Adrenal gland (tissue), 9 donors: ENCODE measurements at regions not wholly inside any gene's neighbourhood (a gene's known extent, or its start where the extent isn't known, plus 50 kb on each side); places are given as distances from the start of the nearest gene placed in this dataset.

Experiments
- DNase-seq, 7 donors: peaks; one replicate each; pipeline ENCODE4 v3.0.0-alpha.2; 2019 to 2020
- H3K27ac ChIP-seq, 5 donors: fragments of 200-600 bp; sonication (generic) in 4 of 5; 1 replicate in 3 of 5; 2 replicates in 2 of 5; pipeline versions ENCODE4 v1.5.1 to v1.8.0; 2016 to 2020; ENCODE audit warnings: mild to moderate bottlenecking in 1 of 5
- H3K27me3 ChIP-seq: fragments of 200-600 bp; 2 replicates; pipeline ENCODE4 v1.8.0; 2021
- H3K36me3 ChIP-seq, 2 donors: fragments of 200-600 bp; replicated peaks in 1 of 2; 1 replicate in 1 of 2; 2 replicates in 1 of 2; pipeline versions ENCODE4 v1.5.1 to v1.8.0; 2018 to 2022
- H3K4me1 ChIP-seq, 2 donors: fragments of 200-600 bp; replicated peaks in 1 of 2; 1 replicate in 1 of 2; 2 replicates in 1 of 2; pipeline versions ENCODE4 v1.5.1 to v1.8.0; 2018 to 2021
- H3K4me3 ChIP-seq, 4 donors: fragments of 200-600 bp; sonication (generic) in 3 of 4; one replicate each; pipeline ENCODE4 v1.5.1; 2016 to 2018
- H3K9me3 ChIP-seq, 3 donors: fragments of 200-600 bp; sonication (generic) in 1 of 3; replicated peaks in 1 of 3; 1 replicate in 2 of 3; 2 replicates in 1 of 3; pipeline versions ENCODE4 v1.5.1 to v1.8.0; 2016 to 2021
- POLR2A ChIP-seq, 2 donors: fragments of 450-650 bp; IDR thresholded peaks; one replicate each; pipeline ENCODE4 v1.6.1; 2017; ENCODE audit warnings: antibody characterized with exemption in 2 of 2, mild to moderate bottlenecking in 2 of 2, moderate library complexity in 1 of 2
- WGBS, 4 donors: extraction: QIAGEN DNeasy Blood & Tissue Kit in 2 of 4; methylation state at CpG; one replicate each; pipeline versions ENCODE4 v1.1.5 to v1.1.7; 2013 to 2017; 5-methylcytosine and 5-hydroxymethylcytosine counted together
- intact Hi-C, 2 donors: fragments of 100-400 bp; cut with DNase I; formaldehyde crosslinking; loops; one replicate each; pipeline versions ENCODE4 v1.14.1 to v1.15.0; 2022 to 2023
- TF ChIP-seq, protein P1 (sequence below), 6 experiments: fragments of 450-650 bp in 4 of 6; fragments of 200-600 bp in 2 of 6; sonication (generic) in 1 of 6; IDR thresholded peaks; 1 replicate in 5 of 6; 2 replicates in 1 of 6; pipeline versions ENCODE4 v1.5.1 to v1.8.0; 2016 to 2021; ENCODE audit warnings: antibody characterized with exemption in 6 of 6, mild to moderate bottlenecking in 2 of 6, moderate library complexity in 1 of 6
- donor health status: healthy with polysubstance abuse.
- donor health status: Bipolar disorder and iron deficiency.
- donor health status: DM: yes; HTN: yes; CAD: no.
- donor health status: DM: no; HTN: no; CAD: no.
- donor health status: DM: no; HTN: no; CAD: no.

DNA sequence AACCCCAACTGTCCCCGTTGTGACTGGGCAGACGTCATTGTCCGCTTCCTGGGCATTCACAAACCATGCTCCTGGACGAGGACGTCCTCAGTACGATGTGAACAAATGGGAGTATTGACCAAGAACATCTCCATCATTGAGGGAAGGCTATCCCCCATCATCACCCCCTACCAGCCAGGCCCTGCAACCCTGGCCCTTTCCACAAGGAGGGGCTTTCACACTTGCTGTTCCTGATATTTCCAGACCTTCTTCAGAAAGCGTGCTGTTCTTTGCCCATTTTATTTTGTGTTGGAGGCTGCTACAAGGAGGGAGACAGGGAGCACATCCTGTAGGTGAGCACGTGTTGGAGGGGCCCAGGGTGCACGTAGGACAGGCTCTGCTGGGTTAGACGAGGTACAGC is 277.0 kb upstream of the LRRC3B start:
- peaks cover 0 to under 1% (median 0%) of the 10 kb centered on the region in 3 donors for H3K9me3 ChIP-seq
- intact Hi-C loops: no loop called here
- no peak for DNase-seq
- no peak overlapping the region for H3K27ac ChIP-seq
- 70 to 77% (median 75%) methylated on average over 10 of the region's 10 CpGs for WGBS, 4 donors
- no peak for TF ChIP-seq POLR2A (IDR thresholded peaks at IDR 0.05)
- TF ChIP-seq, protein P1, sequence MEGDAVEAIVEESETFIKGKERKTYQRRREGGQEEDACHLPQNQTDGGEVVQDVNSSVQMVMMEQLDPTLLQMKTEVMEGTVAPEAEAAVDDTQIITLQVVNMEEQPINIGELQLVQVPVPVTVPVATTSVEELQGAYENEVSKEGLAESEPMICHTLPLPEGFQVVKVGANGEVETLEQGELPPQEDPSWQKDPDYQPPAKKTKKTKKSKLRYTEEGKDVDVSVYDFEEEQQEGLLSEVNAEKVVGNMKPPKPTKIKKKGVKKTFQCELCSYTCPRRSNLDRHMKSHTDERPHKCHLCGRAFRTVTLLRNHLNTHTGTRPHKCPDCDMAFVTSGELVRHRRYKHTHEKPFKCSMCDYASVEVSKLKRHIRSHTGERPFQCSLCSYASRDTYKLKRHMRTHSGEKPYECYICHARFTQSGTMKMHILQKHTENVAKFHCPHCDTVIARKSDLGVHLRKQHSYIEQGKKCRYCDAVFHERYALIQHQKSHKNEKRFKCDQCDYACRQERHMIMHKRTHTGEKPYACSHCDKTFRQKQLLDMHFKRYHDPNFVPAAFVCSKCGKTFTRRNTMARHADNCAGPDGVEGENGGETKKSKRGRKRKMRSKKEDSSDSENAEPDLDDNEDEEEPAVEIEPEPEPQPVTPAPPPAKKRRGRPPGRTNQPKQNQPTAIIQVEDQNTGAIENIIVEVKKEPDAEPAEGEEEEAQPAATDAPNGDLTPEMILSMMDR (IDR thresholded peaks at IDR 0.05): no peak
- H3K36me3 ChIP-seq: no peaks in the 10 kb centered on the region
- no peak overlapping the region for H3K4me3 ChIP-seq
- H3K27me3 ChIP-seq: no peaks in the 10 kb centered on the region
- no peaks in the 10 kb centered on the region for H3K4me1 ChIP-seq

DNA sequence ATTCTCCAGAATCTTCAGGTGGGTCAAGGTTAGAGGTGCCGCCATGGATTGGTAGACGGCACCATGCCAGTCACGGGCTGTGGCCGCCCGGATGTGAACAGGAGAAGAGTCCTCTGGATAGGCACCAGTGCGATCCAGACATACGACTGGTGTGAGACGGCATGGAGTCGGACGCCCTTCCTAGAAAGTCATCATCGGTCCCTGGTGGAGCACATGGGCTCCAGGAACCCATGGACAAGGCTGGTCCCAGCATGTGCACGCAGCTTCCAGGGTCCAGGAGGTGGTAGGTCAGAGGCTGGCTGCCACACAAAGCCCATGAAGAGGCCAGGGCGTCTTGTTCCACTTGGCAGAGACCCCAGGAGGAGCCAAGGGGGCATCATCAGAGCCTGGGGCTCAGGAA is 276.1 kb upstream of the LRRC3B start:
- Histone ChIP-seq H3K27me3 (no peaks in the 10 kb centered on the region), H3K9me3 (peaks cover 0 to 5% (median 0%) of the 10 kb centered on the region in 3 donors), H3K36me3 (no peaks in the 10 kb centered on the region), H3K4me3 (no peak overlapping the region), H3K27ac (no peak overlapping the region), H3K4me1 (no peaks in the 10 kb centered on the region)
- intact Hi-C loops: no loop called here
- 87 to 93% (median 90%) methylated on average over 13 of the region's 13 CpGs for WGBS, 4 donors
- no peak for DNase-seq
- TF ChIP-seq, protein P1 (IDR thresholded peaks at IDR 0.05): no peak
- no peak for TF ChIP-seq POLR2A (IDR thresholded peaks at IDR 0.05)

DNA sequence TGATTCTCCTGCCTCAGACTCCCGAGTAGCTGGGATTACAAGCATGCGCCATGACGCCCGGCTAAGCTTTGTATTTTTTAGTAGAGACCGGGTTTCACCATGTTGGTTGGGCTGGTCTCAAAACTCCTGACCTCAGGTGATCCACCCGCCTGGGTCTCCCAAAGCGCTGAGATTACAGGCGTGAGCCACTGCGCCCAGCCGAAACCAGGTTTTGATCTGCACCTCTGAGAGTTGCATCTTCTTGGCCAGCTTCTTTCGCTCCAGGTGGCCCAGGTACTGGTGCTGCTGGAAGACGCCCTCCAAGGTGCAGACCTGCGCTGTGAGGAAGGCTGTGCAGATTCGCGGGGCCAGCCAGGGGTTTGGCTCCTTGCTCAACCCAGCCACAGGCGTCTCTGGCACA is 275.4 kb upstream of the LRRC3B start:
- H3K27me3 ChIP-seq: no peaks in the 10 kb centered on the region
- no peak overlapping the region for H3K27ac ChIP-seq
- H3K4me1 ChIP-seq: no peaks in the 10 kb centered on the region
- H3K36me3 ChIP-seq: no peaks in the 10 kb centered on the region
- H3K4me3 ChIP-seq: no peak overlapping the region
- peaks cover 0 to 5% (median 0%) of the 10 kb centered on the region in 3 donors for H3K9me3 ChIP-seq
- TF ChIP-seq POLR2A (IDR thresholded peaks at IDR 0.05): no peak
- TF ChIP-seq, protein P1 (IDR thresholded peaks at IDR 0.05): no peak
- intact Hi-C loops: no loop called here
- no peak for DNase-seq
- WGBS, 4 donors: 76 to 93% (median 89%) methylated on average over 10 to 16 of the region's 16 CpGs

DNA sequence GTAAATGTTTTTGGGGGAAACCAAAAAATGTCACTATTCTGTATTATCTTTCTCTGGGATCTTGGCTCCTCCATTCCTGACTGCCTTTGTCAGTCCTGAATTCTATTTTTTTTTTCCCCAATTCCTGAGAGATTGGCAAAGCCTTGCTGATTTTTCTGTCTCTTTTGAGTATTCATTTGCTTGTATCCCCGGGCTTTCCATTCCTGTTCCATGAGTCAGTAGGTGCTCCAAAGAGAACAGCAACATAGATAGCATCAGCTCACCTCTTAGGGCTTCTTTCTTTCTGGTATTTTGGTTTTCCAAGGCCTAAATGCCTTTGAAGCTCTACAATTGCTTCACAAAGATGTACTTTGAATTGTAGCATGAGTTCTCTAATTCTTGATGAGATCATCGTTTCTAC is 271.7 kb upstream of the LRRC3B start:
- H3K36me3 ChIP-seq: no peaks in the 10 kb centered on the region
- no peak for TF ChIP-seq POLR2A (IDR thresholded peaks at IDR 0.05)
- TF ChIP-seq, protein P1 (IDR thresholded peaks at IDR 0.05): no peak
- intact Hi-C loops: no loop called here
- no peaks in the 10 kb centered on the region for H3K4me1 ChIP-seq
- 73 to 81% (median 77%) methylated on average over 2 of the region's 2 CpGs for WGBS, 4 donors
- no peaks in the 10 kb centered on the region for H3K27me3 ChIP-seq
- H3K27ac ChIP-seq: no peak overlapping the region
- no peak for DNase-seq
- H3K4me3 ChIP-seq: no peak overlapping the region
- peaks cover 0 to 5% (median 0%) of the 10 kb centered on the region in 3 donors for H3K9me3 ChIP-seq
